GM18498 (cell line): ENCODE measurements at regions not wholly inside any gene's neighbourhood (a gene's known extent, or its start where the extent isn't known, plus 50 kb on each side); places are given as distances from the start of the nearest gene placed in this dataset.
A peak's percentile ranks its signal among the peaks of the same experiment; 100 is the strongest.
"Not testable (repeated sequence)": the region's sequence is repeated elsewhere in the genome, so short reads cannot be mapped to it uniquely, and the experiment has no call there.

ENCODE experiments used
- ATAC-seq: cut with Tn5 transposase; IDR thresholded peaks from one replicate; pipeline ENCODE4 v1.9.1; 2021; ENCODE audit warnings: mild to moderate bottlenecking, moderate library complexity; ENCODE audit not compliant: unreplicated experiment

DNA sequence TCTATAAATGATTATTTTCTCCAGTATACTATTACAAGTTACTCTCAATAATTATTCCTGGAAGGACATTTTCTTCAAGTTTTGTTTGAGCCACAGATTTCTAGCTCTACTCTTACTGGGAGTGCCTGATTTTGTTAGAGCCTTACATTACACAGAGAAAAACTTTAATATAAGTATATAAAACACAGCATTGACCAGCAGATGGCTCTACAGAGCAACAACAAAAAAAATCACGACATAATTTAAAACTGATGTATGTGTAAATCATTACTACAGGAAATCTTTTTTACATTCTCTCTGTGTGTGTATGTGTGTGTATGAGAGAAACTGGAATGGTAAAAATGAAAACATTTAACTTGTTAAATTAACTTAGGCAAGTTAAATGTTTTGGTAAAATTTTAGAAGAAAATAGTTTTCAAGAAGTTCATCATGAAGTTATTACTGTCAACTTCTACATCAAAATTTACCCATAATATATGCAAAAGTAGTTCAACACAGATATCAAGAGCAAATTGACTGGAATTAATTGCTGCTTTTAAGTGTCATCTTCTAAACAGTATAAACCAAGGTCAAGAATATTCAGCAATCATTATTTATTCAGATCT, 103.3 kb downstream of the MDH1 start:
- no peak for ATAC-seq

DNA sequence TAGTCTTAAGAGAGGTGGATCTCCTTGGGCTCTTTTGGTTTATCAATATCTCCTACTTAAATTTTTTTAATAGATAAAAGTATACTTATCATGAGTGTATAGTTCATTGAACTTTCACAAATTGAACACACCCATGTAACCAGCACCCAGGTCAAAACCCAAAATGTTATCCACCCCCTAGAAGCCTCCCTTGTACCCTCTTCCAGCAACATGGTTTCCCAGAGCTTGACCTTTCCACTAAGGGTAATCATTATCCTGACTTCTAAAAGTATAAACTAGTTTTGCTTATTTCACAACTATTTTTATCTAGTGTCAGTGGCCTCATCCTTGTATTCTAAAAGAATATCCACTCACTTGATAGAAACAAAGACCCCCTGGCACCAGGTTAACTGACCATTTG, 106.8 kb downstream of the MDH1 start:
- no peak for ATAC-seq

DNA sequence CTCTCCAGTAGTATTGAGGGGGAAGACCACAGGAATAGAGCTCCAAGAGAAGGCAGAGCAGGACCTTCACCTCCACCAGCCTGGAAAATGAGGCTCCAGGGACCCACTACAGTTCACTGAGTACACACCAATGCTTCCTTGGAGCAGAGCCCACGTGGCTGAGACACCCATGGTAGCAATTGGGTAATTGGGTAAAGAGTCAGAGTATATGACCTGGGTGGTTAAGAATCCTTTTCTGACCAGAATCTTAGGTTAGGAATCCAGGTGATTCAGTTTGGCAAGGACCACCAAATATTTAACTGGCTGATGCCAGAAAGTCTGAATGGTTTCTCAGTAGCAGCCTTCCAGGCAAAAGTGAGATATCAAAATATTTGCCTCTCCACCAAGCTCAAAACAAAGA, 107.7 kb downstream of the MDH1 start:
- no peak for ATAC-seq

DNA sequence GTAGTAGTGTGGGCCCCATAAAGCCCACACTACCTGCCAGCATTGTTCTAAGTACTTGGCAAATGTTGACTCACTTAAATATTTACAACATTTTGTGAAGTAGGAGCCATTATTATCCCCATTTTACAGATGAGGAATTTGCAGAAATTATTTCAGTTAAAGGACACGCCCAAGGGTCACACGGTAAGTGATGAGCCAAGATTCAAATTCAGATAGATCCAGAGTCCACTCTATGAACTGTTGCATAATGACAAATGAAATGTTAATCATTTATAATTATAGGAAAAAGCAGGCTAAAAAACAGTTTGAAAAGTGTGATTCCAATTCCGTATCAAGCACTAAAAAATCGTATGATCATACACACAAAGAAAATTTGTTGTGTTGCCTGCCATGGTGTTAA, 108.4 kb downstream of the MDH1 start:
- ATAC-seq: no peak

DNA sequence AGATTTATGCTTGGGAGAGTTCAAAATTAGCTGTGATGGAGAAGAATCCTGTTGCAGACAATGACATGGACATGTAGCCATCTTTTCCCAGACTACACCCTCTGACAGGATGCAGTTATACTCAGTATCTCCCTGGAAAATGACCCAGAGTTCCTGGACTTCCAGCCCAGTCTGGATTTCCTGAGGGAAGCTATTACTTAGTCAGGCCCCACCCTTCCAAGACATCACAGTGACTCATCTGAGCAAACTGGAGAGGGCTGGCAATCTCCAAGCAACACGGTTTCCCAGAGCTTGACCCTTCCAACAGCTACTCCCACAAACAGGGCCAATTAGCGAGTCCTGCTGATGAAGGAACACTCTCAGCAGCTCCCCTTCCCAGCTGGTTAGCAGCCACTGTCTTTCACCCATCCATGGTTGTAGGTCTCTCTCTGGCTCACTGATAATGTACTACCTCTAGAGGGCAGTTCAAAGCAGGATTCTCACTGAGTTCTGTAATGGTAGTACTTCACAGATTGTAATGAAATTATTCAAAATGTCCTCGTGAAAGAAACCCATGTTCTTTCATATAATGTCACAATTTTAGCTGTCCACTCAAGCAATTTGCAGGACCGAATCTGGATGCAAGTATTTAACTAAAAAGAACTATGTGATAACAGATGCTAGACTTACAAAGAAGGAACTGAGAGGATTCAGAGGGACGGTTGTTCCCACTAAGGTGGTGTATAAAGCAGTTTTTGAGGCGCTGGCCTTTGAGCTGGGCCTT, 110.2 kb downstream of the MDH1 start:
- peak; percentile 78 for ATAC-seq

DNA sequence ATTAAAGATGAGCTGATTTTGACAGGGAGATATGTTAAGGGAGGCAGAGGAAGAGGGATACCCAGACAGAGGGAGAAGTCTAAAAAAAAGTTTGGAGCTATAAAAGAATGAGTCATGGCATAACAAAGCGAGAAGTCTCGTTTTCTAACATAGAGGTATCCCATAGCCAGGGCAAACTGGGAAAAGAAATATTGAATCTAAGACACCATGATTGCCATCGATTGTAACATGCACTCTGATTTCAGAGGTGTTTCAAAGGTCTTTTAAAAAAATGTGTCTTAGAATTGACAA, 110.7 kb downstream of the MDH1 start:
- ATAC-seq: no peak

DNA sequence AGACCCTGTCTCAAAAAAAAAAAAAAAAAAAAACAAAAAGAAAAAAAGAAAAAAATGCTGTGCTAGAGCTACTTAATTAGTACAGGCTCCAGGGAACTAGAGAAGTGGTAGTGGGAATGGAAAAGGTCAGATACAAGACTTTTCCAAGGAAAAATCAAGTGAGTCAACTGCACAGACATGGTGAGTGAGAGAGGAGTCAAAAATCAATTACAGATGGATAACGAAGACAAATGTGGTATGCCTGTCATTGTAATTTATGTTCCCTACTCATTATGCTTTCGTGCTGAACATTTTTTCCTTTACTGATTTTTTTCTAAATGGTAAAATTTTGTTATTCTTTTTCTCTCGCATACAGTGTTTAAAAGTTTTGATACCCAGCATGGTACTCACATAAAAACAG, 111.5 kb downstream of the MDH1 start:
- ATAC-seq: no peak

DNA sequence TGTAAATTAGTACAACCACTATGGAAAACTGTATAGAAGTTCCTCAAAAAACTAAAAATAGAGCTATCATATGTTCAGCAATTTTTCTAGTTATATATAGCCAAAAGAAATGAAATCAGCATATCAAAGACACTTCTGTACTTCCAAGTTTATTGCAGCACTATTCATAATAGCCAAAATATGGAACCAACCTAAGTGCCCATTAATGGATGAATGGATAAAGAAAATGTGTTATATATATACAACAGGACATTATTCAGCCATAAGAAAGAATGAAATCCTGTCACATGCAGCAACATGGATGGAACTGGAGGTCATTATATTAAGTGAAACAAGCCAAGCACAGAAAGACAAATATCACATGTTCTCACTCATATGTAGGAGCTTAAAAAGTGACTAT, 112.6 kb downstream of the MDH1 start:
- no peak for ATAC-seq

DNA sequence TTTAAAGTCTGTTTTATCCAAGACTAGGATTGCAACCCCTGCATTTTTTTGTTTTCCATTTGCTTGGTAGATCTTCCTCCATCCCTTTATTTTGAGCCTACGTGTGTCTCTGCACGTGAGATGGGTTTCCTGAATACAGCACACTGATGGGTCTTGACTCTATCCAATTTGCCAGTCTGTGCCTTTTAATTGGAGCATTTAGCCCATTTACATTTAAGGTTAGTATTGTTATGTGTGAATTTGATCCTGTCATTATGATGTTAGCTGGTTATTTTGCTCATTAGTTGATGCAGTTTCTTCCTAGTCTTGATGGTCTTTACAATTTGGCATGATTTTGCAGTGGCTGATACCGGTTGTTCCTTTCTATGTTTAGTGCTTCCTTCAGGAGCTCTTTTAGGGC, 117.3 kb downstream of the MDH1 start:
- ATAC-seq: not testable (repeated sequence)

DNA sequence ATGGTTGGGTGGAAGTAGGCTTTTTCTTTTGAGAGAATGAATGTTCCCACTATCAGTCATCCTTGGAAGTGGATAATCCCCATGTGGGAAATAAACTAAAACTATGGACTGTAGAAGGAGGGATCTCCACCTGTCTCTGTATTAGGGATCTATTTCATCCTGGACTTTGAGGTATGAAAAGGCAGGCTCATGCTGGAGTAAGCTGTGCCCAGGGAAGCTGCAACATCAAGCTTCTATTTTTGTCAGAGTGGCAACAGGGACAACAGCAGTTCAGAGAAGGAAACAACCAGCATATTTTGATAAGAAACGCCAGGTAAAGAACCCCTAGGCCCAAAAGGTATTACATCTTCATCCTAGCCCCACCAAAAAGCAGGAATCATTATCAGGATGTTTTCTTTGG, 122.0 kb downstream of the MDH1 start:
- ATAC-seq: no peak

DNA sequence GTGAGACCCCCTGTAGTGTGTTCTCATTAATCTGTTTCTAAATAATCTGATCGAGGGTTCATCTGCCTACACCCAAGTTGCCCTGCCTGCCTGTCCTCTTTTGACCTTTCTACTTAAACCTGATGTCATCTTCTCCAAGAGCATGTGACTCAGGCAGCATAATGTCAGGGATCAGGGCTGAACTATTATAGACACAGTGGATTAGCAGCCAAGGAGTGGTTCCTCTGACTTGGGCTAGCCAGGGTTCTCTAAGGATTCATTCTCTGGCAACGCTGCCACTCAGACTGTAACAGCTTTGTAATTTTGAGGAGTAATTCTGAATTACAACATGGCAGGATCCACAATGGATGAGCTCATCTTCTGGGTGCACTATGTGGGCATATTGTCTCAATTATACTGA, 124.0 kb downstream of the MDH1 start:
- no peak for ATAC-seq

DNA sequence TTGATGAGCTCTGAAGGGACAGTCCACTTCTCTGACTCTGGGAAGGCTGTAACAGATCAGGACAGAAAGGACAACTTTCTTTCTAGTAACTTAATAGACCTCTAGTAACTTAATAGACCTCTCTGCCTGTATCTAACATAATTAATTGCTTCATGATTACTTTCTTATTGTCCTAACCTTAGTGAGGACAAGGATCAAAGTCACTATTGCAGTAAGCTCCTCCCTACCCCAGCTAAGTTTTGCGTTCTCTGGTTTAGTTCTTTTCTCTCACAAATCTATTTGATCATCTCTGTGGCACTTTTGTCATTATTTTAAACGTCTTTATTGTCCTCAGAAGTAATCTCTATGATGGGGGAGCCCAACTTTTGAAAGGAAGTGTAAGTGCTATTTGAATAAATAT, 125.5 kb upstream of the UGP2 start:
- ATAC-seq: no peak

DNA sequence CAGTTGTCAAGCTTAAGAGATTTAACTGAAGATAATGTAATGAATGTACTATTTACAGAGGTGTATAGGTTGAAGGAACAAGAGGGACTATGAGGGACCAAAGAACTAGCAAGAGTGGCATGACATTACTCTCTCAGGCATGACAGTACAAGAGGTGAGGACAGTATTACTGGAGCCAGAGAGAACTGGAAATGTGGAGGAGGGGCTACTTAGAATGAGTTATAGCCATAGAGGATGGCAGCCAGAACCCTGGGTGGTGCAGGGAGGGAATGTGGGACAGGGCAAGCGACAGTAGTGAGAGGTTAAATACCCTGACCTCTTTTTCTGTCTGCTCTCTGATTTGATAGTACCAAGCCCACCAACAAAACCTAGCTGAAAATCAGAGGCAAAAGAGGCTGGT, 122.6 kb upstream of the UGP2 start:
- ATAC-seq: no peak

DNA sequence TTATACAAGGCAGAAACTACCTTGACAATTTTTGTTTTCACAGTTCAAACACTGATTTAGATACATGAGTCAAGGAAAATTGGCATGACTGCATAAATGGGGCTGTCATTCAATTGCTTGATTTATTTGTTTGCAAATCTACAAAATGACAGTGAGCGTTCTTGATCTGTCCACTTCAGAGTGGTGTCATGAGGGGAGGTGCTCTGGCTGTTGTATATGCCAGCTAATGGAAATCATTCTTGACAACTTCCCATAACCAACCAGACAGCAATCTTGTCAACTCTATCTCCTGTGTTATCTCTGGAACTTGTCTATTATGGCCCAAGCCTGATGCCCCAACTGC, 120.6 kb upstream of the UGP2 start:
- no peak for ATAC-seq

DNA sequence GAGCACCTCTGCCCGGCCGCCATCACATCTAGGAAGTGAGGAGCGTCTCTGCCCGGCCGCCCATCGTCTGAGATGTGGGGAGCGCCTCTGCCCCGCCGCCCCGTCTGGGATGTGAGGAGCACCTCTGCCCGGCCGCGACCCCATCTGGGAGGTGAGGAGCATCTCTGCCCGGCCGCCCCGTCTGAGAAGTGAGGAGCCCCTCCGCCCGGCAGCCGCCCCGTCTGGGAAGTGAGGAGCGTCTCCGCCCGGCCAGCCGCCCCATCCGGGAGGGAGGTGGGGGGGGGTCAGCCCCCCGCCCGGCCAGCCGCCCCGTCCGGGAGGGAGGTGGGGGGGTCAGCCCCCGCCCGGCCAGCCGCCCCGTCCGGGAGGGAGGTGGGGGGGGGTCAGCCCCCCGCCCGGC, 119.4 kb upstream of the UGP2 start:
- not testable (repeated sequence) for ATAC-seq

DNA sequence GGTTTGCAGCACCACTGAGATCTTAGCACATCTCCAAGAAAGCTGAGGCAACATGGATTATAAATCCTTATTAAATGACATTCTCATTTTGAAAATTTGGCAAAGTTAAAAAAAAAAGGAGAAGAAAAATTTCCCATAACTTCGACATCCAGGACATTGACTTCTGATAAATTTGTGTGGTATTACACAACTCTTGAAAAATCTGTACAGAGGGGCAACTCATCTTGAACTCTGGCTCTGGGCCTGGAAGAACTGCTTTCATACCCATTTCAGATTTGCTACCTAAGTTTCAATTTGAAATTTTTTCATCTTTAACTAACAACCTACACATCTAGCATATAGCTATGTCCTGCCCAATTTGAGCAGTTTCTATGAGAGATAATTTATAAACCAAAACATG, 118.0 kb upstream of the UGP2 start:
- ATAC-seq: no peak

DNA sequence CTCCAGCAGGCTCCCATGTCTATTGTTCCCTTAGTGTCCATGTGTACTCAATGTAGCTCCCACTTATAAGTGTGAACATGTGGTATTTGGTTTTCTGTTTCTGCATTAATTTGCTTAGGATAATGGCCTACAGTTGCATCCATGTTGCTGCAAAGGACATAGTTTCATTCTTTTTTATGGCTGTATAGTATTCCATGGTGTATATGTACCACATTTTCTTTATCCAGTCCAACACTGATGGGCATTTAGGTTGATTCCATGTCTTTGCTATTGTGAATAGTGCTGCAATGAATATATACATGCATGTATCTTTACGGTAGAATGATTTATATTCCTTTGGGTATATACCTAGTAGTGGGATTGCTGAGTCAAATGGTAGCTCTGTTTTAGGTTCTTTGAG, 116.5 kb upstream of the UGP2 start:
- not testable (repeated sequence) for ATAC-seq

DNA sequence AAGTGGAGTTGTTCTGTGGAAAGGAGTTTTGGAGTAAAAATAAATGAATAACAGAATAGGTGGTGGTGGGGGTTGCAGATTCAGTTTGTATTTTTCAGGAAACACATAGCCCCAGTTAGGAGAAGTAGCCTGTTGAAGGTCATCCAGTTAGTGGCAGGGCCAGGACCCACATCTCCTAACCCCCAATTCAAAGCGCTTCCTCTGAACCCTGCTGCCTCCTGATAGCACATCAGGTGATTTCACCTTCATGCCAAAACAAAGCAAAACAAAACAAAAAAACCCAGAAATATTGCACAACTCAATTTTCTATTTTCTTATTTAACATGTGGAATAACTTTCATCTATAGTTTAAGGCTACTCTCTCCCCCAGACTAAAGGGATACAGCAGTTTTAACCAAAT, 112.3 kb upstream of the UGP2 start:
- ATAC-seq: no peak

DNA sequence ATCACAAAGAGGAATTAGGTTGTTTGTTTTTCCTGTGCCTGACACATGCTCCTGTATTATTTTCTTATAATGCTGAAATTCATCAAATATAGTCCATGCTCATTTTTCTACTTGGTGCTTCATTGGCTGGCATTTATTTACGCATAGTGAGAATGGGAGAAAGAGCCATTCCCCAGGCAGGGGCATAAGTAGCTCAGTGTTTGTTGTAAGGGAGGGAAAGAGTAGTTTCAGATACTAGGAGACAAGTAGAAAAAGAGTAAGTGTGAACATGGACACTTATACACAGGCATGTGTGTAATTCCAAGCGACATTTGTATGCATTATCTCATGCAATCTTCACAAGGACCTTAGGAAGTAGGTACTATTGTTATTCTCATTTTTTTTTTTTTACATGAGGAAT, 111.9 kb upstream of the UGP2 start:
- ATAC-seq: no peak

DNA sequence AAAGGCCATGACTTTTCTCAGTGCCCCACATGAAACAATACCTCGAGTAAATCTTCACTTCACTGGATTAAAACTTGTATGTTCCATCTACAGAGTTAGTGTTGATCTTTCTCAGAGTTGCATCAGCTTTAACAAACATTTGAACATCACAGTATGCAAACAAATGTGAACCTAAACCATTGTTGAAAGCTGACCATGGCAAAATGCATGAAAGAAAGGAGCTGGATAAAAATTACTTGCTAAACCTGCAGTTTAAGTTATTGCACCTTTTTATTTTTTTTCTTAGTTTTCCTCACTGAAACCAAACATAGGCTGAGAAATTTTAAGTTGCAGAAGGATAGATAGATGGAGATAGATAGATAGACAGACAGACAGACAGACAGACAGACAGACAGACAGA, 107.2 kb upstream of the UGP2 start:
- ATAC-seq: no peak

DNA sequence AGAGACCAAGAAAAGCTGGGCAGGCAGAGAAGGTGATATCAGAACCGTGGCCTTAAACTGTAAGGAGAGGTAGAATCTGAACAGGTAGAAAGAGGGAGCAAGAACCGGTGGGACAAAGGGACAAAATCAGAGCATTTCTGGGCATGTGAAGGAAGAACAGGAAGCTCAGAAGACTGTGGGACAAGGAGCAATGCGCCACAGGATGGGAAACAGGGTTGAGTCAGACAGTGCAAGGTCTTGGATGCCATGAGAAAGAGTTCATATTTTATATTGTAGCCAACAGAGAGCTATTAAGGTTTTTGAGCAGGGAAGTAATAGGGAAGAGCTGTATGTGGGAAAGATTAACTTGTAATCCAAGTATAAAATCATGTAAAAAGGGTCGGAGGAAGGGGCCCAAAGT, 106.4 kb upstream of the UGP2 start:
- ATAC-seq: no peak

DNA sequence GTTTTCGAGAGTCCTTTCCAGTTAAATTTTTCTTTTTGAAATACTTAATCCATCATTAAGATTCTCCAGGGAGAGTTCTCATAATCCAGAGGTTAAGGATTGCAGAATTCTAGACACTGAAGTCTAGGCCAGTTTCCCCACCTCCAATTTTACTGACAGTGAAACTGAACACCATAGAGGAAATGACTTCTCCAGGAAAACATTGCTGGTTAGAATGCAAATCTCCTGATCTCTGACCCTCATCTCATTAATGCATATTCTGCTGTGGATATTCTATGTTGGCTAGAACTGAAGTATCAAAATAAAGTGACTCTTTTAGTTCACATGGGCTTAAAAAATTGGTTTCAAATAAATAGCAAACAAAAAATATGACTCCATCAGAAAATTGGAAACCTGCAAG, 105.8 kb upstream of the UGP2 start:
- ATAC-seq: no peak

DNA sequence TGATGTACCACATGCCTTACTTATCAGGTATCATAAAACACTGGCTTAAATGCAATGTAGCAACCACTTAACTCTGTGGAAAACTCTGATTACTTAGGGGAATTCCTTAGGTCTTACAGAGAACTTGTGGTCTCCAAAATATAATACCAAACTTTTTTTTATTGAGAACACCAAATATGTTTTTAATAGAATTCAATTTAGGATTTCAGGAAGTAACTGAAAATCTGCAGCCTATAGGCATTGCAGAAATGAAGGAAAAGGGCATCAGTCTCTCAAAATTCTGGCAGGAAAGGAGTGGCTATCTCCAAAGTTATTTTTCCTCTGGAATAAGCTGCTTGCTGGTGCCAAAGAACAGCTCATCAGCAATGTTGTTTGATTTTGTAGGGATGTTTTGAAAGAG, 105.3 kb upstream of the UGP2 start:
- ATAC-seq: no peak
